Fibroblast of villous mesenchyme (primary cell): ENCODE measurements at regions not wholly inside any gene's neighbourhood (a gene's known extent, or its start where the extent isn't known, plus 50 kb on each side); places are given as distances from the start of the nearest gene placed in this dataset.

Experiments
- DNase-seq: peaks from one replicate; pipeline ENCODE4 v3.0.0-alpha.2; 2010; ENCODE audit warnings: low read depth
- H3K4me3 ChIP-seq: 2 replicates; pipeline ENCODE4 v1.5.1; 2011; ENCODE audit warnings: low read depth, mild to moderate bottlenecking, low read length
- CTCF ChIP-seq: IDR thresholded peaks from 2 replicates; pipeline ENCODE4 v1.5.1; 2012; ENCODE audit warnings: low read depth, mild to moderate bottlenecking, low read length; ENCODE audit not compliant: insufficient read depth

DNA sequence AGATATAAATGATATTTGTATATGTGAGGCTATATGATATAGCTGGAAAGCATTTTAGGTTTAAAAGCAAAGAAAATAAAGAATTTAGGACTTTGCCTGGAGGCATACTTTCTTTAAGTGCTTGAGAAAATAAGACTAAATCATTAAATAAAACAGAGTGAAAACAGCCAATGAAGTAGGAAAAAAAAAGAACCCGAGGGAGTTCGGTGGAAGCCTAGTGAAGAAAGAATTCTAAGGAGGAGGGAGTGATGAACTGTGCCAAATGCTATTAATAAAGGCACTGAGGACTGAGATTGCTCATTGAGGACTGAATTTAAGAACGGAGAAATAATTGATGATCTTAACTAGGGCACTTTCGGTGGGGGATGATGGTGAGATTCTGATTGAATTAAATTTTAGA, 573.5 kb downstream of the DSC3 start:
- no peak for DNase-seq
- H3K4me3 ChIP-seq, result no peak overlapping the region
- no peak for TF ChIP-seq CTCF

- no peak overlapping the region for H3K4me3 ChIP-seq
- TF ChIP-seq CTCF, result no peak
- no peak for DNase-seq
Observed at GRCh38 chr18:30465096-30465495, 577.4 kb downstream of the DSC3 start.

DNA sequence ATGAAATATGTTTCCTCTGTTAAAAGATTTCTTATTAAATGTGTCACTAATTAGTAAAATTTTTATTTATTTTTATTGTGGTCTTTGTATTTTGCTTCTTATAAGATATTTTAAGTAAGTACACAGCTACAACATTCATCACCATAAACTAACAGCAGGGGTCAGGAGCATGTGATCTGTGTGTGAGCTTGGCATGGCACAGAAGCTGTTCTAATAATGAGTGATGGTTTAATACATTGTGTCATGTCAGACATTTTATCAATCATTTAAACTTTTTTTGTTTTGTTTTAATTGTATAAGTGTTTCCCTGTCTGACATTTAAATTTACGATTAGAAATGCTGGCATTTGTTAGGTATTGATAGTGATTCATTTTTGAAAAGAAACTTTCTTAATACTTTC, 585.4 kb downstream of the DSC3 start:
- no peak overlapping the region for H3K4me3 ChIP-seq
- DNase-seq, result no peak
- TF ChIP-seq CTCF, result no peak

GRCh38 chr18:30455741-30456140, 586.8 kb downstream of the DSC3 start:
- no peak for TF ChIP-seq CTCF
- no peak for DNase-seq
- H3K4me3 ChIP-seq, result no peak overlapping the region

- no peak for DNase-seq
- H3K4me3 ChIP-seq, result no peak overlapping the region
- TF ChIP-seq CTCF, result no peak
Observed at GRCh38 chr18:30454920-30455319, 587.6 kb downstream of the DSC3 start.

GRCh38 chr18:30451981-30452380, 590.6 kb downstream of the DSC3 start:
- no peak overlapping the region for H3K4me3 ChIP-seq
- TF ChIP-seq CTCF, result no peak
- DNase-seq, result no peak

- DNase-seq, result no peak
- TF ChIP-seq CTCF, result no peak
- H3K4me3 ChIP-seq, result no peak overlapping the region
Observed at GRCh38 chr18:30450927-30451326, 591.6 kb downstream of the DSC3 start.
